PC-3 (cell line): ENCODE measurements at regions not wholly inside any gene's neighbourhood (a gene's known extent, or its start where the extent isn't known, plus 50 kb on each side); places are given as distances from the start of the nearest gene placed in this dataset.

Experiments
- EZH2 ChIP-seq: fragments of 300-600 bp; sonication (generic); IDR thresholded peaks from one replicate; pipeline ENCODE4 v1.6.1; 2017; ENCODE audit warnings: antibody characterized with exemption, mild to moderate bottlenecking, low read length; ENCODE audit not compliant: unreplicated experiment
- TF ChIP-seq, protein P1 (sequence below): fragments of 300-600 bp; sonication (generic); conservative IDR thresholded peaks from 2 replicates; pipeline ENCODE4 v1.5.1; 2017; ENCODE audit warnings: antibody characterized with exemption, low read depth, mild to moderate bottlenecking, low read length

DNA sequence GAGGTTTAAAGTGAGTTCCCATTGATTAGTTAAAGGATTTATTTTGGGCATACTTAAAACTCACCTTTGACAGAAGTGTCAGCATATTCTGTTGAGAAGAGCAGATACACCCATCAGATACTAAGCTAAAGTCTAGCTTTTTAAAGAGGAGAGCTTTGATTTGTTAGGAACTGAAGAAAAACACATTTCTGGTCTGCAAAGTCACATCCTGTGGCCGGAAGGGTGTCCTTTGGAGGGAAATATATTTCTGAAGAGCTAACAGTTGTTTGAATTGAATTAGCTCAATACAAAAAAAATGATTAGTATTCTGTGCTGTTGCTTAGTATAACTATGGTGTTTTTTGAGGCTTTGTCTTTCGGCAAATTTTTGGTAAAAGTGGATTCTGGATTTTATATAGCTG is 302.7 kb downstream of the RFPL4B start:
- TF ChIP-seq, protein P1, sequence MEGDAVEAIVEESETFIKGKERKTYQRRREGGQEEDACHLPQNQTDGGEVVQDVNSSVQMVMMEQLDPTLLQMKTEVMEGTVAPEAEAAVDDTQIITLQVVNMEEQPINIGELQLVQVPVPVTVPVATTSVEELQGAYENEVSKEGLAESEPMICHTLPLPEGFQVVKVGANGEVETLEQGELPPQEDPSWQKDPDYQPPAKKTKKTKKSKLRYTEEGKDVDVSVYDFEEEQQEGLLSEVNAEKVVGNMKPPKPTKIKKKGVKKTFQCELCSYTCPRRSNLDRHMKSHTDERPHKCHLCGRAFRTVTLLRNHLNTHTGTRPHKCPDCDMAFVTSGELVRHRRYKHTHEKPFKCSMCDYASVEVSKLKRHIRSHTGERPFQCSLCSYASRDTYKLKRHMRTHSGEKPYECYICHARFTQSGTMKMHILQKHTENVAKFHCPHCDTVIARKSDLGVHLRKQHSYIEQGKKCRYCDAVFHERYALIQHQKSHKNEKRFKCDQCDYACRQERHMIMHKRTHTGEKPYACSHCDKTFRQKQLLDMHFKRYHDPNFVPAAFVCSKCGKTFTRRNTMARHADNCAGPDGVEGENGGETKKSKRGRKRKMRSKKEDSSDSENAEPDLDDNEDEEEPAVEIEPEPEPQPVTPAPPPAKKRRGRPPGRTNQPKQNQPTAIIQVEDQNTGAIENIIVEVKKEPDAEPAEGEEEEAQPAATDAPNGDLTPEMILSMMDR = no peak
- no peak for TF ChIP-seq EZH2
